Testis (tissue), 2 donors: ENCODE measurements at regions not wholly inside any gene's neighbourhood (a gene's known extent, or its start where the extent isn't known, plus 50 kb on each side); places are given as distances from the start of the nearest gene placed in this dataset.

Experiments
- DNase-seq: peaks from one replicate; pipeline ENCODE4 v3.0.0-alpha.2; 2019
- H3K27ac ChIP-seq, 2 donors: fragments of 200-600 bp; sonication (generic); one replicate each; pipeline ENCODE4 v1.5.1; 2019
- H3K27me3 ChIP-seq: fragments of 200-600 bp; sonication (generic); one replicate; pipeline ENCODE4 v1.5.1; 2019
- H3K36me3 ChIP-seq: fragments of 200-600 bp; sonication (generic); one replicate; pipeline ENCODE4 v1.5.1; 2017; ENCODE audit warnings: low read depth; ENCODE audit errors: missing control alignments
- H3K4me1 ChIP-seq: fragments of 200-600 bp; sonication (generic); one replicate; pipeline ENCODE4 v1.5.1; 2019
- H3K4me3 ChIP-seq, 2 donors: fragments of 200-600 bp; sonication (generic); one replicate each; pipeline ENCODE4 v1.5.1; 2017 to 2019
- H3K9me3 ChIP-seq: fragments of 200-600 bp; sonication (generic); one replicate; pipeline ENCODE4 v1.5.1; 2017
- POLR2A ChIP-seq: fragments of 450-650 bp; IDR thresholded peaks from one replicate; pipeline ENCODE4 v1.6.1; 2017; ENCODE audit warnings: antibody characterized with exemption, mild to moderate bottlenecking, moderate library complexity
- WGBS, 2 donors: methylation state at CpG; one replicate each; pipeline ENCODE4 v1.1.5; 2018; 5-methylcytosine and 5-hydroxymethylcytosine counted together
- intact Hi-C: fragments of 100-400 bp; cut with DNase I; formaldehyde crosslinking; loops from one replicate; pipeline ENCODE4 v1.15.1; 2023; ENCODE audit warnings: low total_unique reads
- TF ChIP-seq, protein P1 (sequence below), 3 experiments: fragments of 450-650 bp in 2 of 3; fragments of 200-600 bp in 1 of 3; sonication (generic) in 1 of 3; IDR thresholded peaks; one replicate each; pipeline ENCODE4 v1.5.1; 2016 to 2019; ENCODE audit warnings: antibody characterized with exemption in 3 of 3, mild to moderate bottlenecking in 2 of 3, moderate library complexity in 1 of 3

DNA sequence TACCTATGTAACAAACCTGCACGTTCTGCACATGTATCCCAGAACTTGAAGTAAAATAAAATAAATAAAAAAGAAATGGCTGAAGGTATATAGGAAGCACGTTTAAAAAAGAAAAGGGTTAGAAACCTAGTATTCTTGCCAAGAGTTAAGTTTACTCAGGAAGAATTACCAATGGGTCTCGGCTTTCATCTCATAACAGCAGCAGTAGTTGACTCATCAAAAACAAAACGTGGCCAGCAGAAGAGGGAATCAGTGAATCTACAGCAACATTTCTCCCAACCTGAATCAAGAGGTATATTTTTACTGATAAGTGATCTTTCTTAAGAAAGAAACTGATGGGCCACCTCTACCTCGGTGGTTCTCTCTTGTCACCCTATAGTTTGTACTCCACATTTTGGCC is 340.3 kb downstream of the BRINP2 start:
- Histone ChIP-seq H3K4me3 (no peak overlapping the region), H3K36me3 (no peaks in the 10 kb centered on the region), H3K27ac (no peak overlapping the region), H3K4me1 (no peaks in the 10 kb centered on the region), H3K27me3 (no peaks in the 10 kb centered on the region), H3K9me3 (no peaks in the 10 kb centered on the region)
- TF ChIP-seq, protein P1, sequence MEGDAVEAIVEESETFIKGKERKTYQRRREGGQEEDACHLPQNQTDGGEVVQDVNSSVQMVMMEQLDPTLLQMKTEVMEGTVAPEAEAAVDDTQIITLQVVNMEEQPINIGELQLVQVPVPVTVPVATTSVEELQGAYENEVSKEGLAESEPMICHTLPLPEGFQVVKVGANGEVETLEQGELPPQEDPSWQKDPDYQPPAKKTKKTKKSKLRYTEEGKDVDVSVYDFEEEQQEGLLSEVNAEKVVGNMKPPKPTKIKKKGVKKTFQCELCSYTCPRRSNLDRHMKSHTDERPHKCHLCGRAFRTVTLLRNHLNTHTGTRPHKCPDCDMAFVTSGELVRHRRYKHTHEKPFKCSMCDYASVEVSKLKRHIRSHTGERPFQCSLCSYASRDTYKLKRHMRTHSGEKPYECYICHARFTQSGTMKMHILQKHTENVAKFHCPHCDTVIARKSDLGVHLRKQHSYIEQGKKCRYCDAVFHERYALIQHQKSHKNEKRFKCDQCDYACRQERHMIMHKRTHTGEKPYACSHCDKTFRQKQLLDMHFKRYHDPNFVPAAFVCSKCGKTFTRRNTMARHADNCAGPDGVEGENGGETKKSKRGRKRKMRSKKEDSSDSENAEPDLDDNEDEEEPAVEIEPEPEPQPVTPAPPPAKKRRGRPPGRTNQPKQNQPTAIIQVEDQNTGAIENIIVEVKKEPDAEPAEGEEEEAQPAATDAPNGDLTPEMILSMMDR (IDR thresholded peaks at IDR 0.05): no peak
- TF ChIP-seq POLR2A: no peak
- DNase-seq: no peak
- intact Hi-C loops: no loop called here
- WGBS, 2 donors: 77 to 80% methylated on average over 5 of the region's 5 CpGs

DNA sequence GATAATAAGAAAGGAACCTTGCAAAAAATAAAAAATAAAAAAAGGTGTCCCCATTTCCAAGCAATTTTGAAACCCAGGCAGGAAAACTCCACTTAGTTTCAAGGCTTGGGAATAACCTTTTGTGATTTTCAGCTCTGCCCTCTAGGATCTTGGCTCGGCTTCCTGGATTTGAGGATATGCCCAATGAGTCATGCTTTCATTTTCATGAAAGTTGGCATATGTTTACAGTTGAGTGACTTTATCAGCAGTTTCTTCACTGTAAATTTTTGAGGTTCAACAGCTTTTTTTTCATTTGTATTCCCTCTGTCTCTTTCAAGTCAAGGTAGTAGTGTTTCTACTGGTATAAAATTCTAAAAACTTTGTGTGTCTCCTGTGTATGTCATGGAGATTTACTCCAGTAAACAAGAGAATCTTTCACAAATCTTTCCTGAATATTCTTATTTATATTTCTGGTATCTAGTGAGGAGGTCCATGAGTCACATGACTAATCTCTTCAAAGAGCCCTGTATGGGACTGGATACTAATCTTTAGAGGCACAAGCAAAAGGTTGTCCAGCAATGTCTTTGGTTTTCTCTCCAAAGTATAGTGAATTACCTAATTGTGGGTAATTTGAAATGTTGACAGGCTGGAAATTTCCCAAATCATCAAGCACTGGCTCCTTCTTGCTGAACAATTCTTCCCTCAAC is 335.3 kb downstream of the BRINP2 start:
- no peak for DNase-seq
- Histone ChIP-seq H3K36me3 (no peaks in the 10 kb centered on the region), H3K27me3 (no peaks in the 10 kb centered on the region), H3K4me3 (no peak overlapping the region), H3K9me3 (no peaks in the 10 kb centered on the region), H3K4me1 (no peaks in the 10 kb centered on the region), H3K27ac (no peak overlapping the region)
- intact Hi-C loops: no loop called here
- 88 to 91% methylated on average over 1 of the region's 1 CpG for WGBS, 2 donors
- no peak for TF ChIP-seq POLR2A
- TF ChIP-seq, protein P1 (IDR thresholded peaks at IDR 0.05): no peak

DNA sequence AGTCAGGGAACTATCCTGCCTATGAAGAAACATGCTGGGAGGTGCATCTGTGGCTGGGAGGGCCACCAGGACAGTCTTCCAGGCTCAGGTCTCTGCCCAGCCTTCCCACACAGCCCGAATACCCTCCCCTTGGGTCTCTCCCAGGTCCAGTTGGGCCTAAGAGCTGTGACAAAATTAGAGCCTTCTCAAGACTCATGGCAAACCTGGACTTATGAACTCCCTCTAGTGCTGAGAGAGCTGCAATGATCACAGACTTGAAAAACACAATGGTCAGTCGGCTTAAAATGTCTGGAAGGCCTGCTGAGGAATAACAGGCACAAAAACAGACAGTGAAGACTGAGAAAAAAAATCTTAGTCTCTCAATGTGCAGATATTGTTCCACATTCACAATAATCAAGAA is 325.1 kb downstream of the BRINP2 start:
- DNase-seq: no peak
- H3K36me3 ChIP-seq: no peaks in the 10 kb centered on the region
- 89 to 96% methylated on average over 2 of the region's 2 CpGs for WGBS, 2 donors
- TF ChIP-seq POLR2A: no peak
- TF ChIP-seq, protein P1 (IDR thresholded peaks at IDR 0.05): no peak
- no peak overlapping the region for H3K27ac ChIP-seq
- no peaks in the 10 kb centered on the region for H3K9me3 ChIP-seq
- H3K27me3 ChIP-seq: no peaks in the 10 kb centered on the region
- intact Hi-C loops: no loop called here
- H3K4me1 ChIP-seq: no peaks in the 10 kb centered on the region
- no peak overlapping the region for H3K4me3 ChIP-seq

GRCh38 chr1:177490786-177491185 is 320.0 kb downstream of the BRINP2 start:
- Histone ChIP-seq H3K27me3 (no peaks in the 10 kb centered on the region), H3K9me3 (no peaks in the 10 kb centered on the region), H3K4me3 (no peak overlapping the region), H3K4me1 (no peaks in the 10 kb centered on the region), H3K27ac (no peak overlapping the region), H3K36me3 (no peaks in the 10 kb centered on the region)
- intact Hi-C loops: no loop called here
- no peak for DNase-seq
- WGBS, 2 donors: 82 to 87% methylated on average over 2 of the region's 2 CpGs
- TF ChIP-seq, protein P1 (IDR thresholded peaks at IDR 0.05): no peak
- TF ChIP-seq POLR2A: no peak

DNA sequence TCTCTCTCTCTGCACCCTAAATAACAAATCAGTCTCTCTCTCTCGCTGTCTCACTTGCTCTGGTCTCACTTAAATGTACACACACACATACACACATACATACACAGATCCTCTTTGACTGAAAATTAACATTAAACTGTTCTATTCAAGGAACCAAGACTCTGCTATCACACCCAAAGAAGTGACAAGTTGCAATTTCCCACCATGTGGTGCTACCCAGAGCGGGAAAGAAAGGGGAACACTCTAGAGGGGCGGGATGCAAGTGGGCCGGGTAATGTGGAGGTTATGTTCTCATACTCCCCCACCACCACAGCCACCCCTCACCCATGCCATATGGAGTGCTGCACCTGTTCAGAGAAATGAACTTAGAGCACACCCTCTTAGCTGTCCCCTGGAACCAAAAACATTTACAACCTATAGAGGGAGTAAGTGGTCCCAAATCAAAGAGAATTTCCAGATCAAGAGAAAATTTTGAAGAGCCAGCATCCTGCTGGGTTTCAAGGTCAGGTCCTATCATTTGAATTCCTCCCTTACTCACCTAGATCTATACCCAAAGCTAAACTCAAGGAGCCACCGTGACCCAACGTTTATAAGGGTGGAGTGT is 319.4 kb downstream of the BRINP2 start:
- no peak overlapping the region for H3K4me3 ChIP-seq
- no peak for DNase-seq
- no peaks in the 10 kb centered on the region for H3K27me3 ChIP-seq
- no peak overlapping the region for H3K27ac ChIP-seq
- H3K4me1 ChIP-seq: no peaks in the 10 kb centered on the region
- intact Hi-C loops: no loop called here
- WGBS, 2 donors: 81 to 83% methylated on average over 6 of the region's 6 CpGs
- no peaks in the 10 kb centered on the region for H3K9me3 ChIP-seq
- TF ChIP-seq POLR2A: no peak
- TF ChIP-seq, protein P1 (IDR thresholded peaks at IDR 0.05): no peak
- no peaks in the 10 kb centered on the region for H3K36me3 ChIP-seq
